HL-60 (cell line): ENCODE measurements at regions not wholly inside any gene's neighbourhood (a gene's known extent, or its start where the extent isn't known, plus 50 kb on each side); places are given as distances from the start of the nearest gene placed in this dataset.

ENCODE experiments used
- CTCF ChIP-seq: IDR thresholded peaks from one replicate; pipeline ENCODE4 v1.5.1; 2011; ENCODE audit warnings: low read length, control low read depth, inconsistent platforms; ENCODE audit not compliant: insufficient read depth
- GABPA ChIP-seq: IDR thresholded peaks from 2 replicates; pipeline ENCODE4 v1.6.1; 2012; ENCODE audit warnings: low read depth
- POLR2AphosphoS5 ChIP-seq: IDR thresholded peaks from 2 replicates; pipeline ENCODE4 v1.6.1; 2012; ENCODE audit warnings: low read depth
- REST ChIP-seq: IDR thresholded peaks from 2 replicates; pipeline ENCODE4 v1.6.1; 2012; ENCODE audit warnings: low read depth; ENCODE audit not compliant: insufficient replicate concordance

- TF ChIP-seq CTCF (no peak), POLR2AphosphoS5 (no peak), GABPA (no peak), REST (no peak)
Measured at GRCh38 chr10:83574770-83575169, 564.5 kb upstream of the GHITM start.
